ENCODE measurements at regions not wholly inside any gene's neighbourhood (a gene's known extent, or its start where the extent isn't known, plus 50 kb on each side); places are given as distances from the start of the nearest gene placed in this dataset.

DNA sequence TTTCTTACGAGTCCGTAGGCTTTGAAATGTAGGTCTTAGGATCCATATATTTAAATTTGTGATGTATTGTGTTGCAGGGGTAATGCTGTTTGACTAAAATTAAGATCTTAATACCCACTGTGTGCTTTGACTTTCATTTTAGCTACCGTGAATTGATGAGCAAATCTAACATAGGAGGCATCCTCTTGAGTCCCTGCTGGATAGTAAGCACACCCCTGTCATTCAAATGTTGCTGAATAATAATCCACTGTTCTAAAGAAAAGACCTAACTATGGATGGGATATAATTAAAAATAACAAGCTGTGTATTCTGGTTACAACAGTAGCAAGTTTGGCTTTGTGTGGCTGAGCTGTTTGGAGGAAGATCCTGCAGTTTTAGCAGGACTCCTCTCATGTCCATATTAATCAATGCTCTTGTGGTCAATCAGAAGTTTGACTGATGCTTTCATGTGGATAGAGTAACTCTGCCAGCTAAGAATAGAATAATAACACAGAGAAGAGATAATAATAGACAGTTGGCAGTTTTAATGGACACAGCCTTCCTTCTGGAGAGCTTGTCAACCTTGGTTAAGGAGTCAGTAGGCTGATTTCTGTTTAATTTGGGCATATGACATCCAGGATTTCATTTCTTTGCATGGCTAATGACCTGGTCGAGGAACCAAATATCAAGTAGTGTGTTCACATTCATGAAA, 148.1 kb upstream of the MIS18BP1 start:
- DNase-seq (ENCODE audit: low read depth): no peak
- no peak overlapping the region for H3K4me3 ChIP-seq (ENCODE audit: low read depth, low read length)
- TF ChIP-seq, protein P1, sequence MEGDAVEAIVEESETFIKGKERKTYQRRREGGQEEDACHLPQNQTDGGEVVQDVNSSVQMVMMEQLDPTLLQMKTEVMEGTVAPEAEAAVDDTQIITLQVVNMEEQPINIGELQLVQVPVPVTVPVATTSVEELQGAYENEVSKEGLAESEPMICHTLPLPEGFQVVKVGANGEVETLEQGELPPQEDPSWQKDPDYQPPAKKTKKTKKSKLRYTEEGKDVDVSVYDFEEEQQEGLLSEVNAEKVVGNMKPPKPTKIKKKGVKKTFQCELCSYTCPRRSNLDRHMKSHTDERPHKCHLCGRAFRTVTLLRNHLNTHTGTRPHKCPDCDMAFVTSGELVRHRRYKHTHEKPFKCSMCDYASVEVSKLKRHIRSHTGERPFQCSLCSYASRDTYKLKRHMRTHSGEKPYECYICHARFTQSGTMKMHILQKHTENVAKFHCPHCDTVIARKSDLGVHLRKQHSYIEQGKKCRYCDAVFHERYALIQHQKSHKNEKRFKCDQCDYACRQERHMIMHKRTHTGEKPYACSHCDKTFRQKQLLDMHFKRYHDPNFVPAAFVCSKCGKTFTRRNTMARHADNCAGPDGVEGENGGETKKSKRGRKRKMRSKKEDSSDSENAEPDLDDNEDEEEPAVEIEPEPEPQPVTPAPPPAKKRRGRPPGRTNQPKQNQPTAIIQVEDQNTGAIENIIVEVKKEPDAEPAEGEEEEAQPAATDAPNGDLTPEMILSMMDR (conservative IDR thresholded peaks at IDR 0.05; ENCODE audit: low read depth, low read length): no peak

DNA sequence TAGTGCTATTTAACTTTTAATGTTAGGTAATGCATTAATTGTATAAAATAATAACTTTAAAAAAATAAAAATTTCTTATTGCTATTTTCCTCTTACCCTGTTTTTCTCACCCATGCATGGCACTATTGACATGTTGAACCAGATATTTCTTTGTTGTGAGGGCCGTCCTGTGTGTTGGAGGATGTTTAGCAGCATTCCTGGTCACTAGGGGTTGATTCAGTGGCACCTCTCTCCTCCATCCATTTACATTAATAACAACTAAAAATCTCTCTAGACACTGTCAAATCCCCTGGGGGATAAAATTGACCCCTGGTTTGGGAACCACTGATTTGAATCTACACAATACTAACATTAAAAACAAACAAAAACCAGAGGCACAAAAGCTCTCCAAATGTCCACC, 147.5 kb upstream of the MIS18BP1 start:
- TF ChIP-seq, protein P1 (conservative IDR thresholded peaks at IDR 0.05; ENCODE audit: low read depth, low read length): no peak
- no peak for DNase-seq (ENCODE audit: low read depth)
- no peak overlapping the region for H3K4me3 ChIP-seq (ENCODE audit: low read depth, low read length)

DNA sequence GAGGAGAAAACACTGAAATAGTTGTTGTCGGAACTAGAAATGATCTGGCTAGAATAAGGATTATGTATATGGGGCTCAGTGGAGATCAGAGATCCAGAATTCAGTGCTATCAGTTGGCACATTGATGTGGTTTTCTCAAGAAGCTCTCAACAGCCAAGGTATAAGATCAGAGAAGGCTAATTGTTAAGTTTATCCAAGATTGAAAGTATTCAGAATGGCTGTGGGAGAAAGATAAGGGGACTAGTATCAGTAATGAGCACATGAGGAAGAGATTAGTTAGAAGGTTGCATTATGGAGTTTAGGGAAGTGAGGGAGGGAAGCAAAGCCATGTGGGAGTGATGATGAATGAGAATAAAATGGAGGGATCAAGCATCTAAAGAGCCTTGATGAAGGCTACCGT, 128.1 kb upstream of the MIS18BP1 start:
- TF ChIP-seq, protein P1 (conservative IDR thresholded peaks at IDR 0.05; ENCODE audit: low read depth, low read length): no peak
- no peak overlapping the region for H3K4me3 ChIP-seq (ENCODE audit: low read depth, low read length)
- no peak for DNase-seq (ENCODE audit: low read depth)

DNA sequence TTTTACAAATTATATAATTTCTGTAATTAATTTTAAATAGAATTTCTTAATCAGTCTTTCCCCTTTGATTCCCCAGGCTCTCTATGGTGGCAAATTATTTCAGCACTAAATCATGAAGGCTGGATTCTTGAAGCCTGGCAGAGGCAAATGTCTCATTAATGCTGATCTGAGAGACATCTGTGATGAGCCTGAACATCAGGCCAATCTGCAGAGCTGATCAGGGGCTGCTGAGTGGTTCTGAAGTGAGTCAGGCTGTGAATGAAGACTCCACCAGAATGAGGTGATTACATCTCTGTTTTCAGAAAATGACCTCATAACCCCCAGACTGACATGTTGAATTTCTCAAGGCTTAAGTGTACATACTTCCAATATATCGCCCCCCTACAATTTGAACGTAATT, 124.2 kb upstream of the MIS18BP1 start:
- no peak for DNase-seq (ENCODE audit: low read depth)
- TF ChIP-seq, protein P1 (conservative IDR thresholded peaks at IDR 0.05; ENCODE audit: low read depth, low read length): no peak
- no peak overlapping the region for H3K4me3 ChIP-seq (ENCODE audit: low read depth, low read length)

DNA sequence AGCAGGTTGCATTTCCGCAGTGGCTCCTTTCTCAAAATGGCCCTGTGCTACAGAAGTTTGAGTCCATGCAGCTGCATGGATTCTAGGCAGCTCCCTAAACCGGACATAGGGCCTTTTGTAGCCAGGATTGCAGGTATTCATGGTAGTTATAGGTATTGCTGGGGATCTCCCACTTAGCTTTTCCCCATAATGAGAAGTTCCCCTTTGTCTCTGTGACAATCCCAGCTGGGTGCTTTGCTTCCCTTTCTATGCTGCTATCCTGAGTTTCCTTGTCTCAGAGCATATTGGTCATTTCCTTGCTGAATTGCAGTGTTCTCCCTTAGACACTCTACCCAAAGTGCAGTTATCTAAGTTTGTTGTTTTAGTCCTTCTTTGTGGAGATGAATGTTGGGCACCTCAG, 120.9 kb upstream of the MIS18BP1 start:
- H3K4me3 ChIP-seq (ENCODE audit: low read depth, low read length): no peak overlapping the region
- no peak for DNase-seq (ENCODE audit: low read depth)
- TF ChIP-seq, protein P1 (conservative IDR thresholded peaks at IDR 0.05; ENCODE audit: low read depth, low read length): no peak

DNA sequence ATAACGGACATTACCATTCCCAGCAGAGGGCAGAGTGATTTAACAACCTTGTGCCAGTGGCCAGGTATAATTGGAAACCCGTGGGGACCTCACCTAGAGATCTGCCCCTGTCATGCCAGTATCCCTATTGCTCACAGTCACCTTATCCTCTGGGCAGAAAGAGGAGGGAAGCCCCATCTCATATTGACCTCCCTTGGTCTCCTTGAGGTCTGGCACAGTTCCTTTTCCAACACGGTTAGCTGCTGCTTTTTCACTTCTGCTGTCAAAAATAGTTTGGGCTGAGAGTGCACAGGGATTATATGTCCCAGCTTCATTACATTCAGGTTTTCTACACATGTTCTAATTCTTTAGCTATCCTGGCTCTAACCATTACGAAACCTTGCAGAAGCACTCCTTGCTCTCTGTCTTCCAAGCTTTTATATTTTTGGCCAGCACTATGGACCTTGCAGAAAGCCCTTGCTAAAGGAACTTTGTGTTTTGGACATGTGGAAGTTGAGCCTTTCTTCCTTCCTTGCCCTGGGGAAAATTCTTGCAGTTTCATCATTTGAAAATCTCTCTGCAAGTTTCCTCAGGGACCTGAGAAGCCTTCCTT, 111.7 kb upstream of the MIS18BP1 start:
- H3K4me3 ChIP-seq (ENCODE audit: low read depth, low read length): no peak overlapping the region
- DNase-seq (ENCODE audit: low read depth): no peak
- TF ChIP-seq, protein P1 (conservative IDR thresholded peaks at IDR 0.05; ENCODE audit: low read depth, low read length): no peak

DNA sequence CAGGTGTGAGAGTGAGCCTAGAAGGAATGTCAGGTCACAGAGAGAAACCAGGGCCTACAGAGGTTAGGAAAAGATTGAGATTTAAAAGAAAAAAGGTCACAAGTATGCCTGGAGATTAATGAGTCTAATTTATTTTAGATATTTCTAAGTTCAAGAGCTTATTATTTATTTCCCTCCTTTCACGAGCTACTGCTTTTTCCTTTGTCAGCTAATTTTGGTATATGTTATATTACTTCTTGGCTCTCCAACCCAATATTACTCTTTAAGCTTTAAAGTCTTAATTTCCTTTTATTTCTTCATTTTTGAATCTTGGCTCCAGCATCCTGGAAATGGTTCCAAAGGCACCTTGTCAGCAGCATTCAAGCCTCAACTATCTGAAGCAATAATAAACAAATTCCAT, 109.5 kb upstream of the MIS18BP1 start:
- no peak overlapping the region for H3K4me3 ChIP-seq (ENCODE audit: low read depth, low read length)
- TF ChIP-seq, protein P1 (conservative IDR thresholded peaks at IDR 0.05; ENCODE audit: low read depth, low read length): no peak
- DNase-seq (ENCODE audit: low read depth): no peak

All from epithelial cell of proximal tubule (primary cell).